Kidney (tissue), 13 donors: ENCODE measurements at regions not wholly inside any gene's neighbourhood (a gene's known extent, or its start where the extent isn't known, plus 50 kb on each side); places are given as distances from the start of the nearest gene placed in this dataset.

Experiments used
- DNase-seq, 5 donors: peaks; one replicate each; pipeline ENCODE4 v3.0.0-alpha.2; 2013 to 2020
- FAIRE-seq: peaks from 2 replicates; lab custom pipeline; 2012; peaks lifted over from hg19 to GRCh38; lab: Jason Lieb, UNC
- H3K27ac ChIP-seq, 2 donors: one replicate each; pipeline ENCODE4 v1.7.0; 2013; ENCODE audit warnings: low read depth in 2 of 2, low read length in 2 of 2, inconsistent platforms in 1 of 2
- H3K27me3 ChIP-seq: one replicate; pipeline ENCODE4 v1.7.1; 2013; ENCODE audit warnings: low read length, inconsistent platforms; ENCODE audit not compliant: control insufficient read depth, insufficient read depth
- H3K36me3 ChIP-seq, 3 donors: one replicate each; pipeline versions ENCODE4 v1.7.0 to v1.7.1; 2013; ENCODE audit warnings: low read length in 3 of 3, control low read depth in 1 of 3, inconsistent platforms in 1 of 3; ENCODE audit not compliant: insufficient read depth in 3 of 3, control insufficient read depth in 2 of 3
- H3K4me1 ChIP-seq, 3 donors: one replicate each; pipeline versions ENCODE4 v1.7.0 to v1.7.1; 2013; ENCODE audit warnings: low read length in 3 of 3, inconsistent platforms in 1 of 3, low read depth in 1 of 3; ENCODE audit not compliant: control insufficient read depth in 2 of 3, insufficient read depth in 2 of 3
- H3K4me3 ChIP-seq, 3 donors: one replicate each; pipeline versions ENCODE4 v1.7.0 to v1.8.1; 2013; ENCODE audit warnings: low read length in 3 of 3, control low read depth in 1 of 3, inconsistent platforms in 1 of 3
- H3K9ac ChIP-seq, 3 donors: one replicate each; pipeline versions ENCODE4 v1.7.0 to v1.7.1; 2013; ENCODE audit warnings: low read length in 3 of 3, control low read depth in 1 of 3, inconsistent platforms in 1 of 3
- H3K9me3 ChIP-seq, 3 donors: one replicate each; pipeline versions ENCODE4 v1.7.0 to v1.7.1; 2013; ENCODE audit warnings: low read length in 3 of 3, control low read depth in 1 of 3, inconsistent platforms in 1 of 3; ENCODE audit not compliant: control insufficient read depth in 2 of 3, insufficient read depth in 1 of 3
- CTCF ChIP-seq: IDR thresholded peaks from 3 replicates; pipeline ENCODE4 v1.5.1; 2012; ENCODE audit warnings: mild to moderate bottlenecking, moderate library complexity, borderline replicate concordance; ENCODE audit not compliant: insufficient read depth; ENCODE audit errors: extremely low read depth
- intact Hi-C: fragments of 100-400 bp; cut with DNase I; formaldehyde crosslinking; loops from one replicate; pipeline ENCODE4 v1.11.1; 2022
- donor health status: control.
- donor health status: control.
- donor health status: control.
- donor health status: control.
- donor health status: control.
- donor health status: DM: yes; HTN: yes; CAD: no.
- donor health status: Normal renal cell carcinoma (clear cell type).

- no peaks in the 10 kb centered on the region for H3K4me1 ChIP-seq
- TF ChIP-seq CTCF: no peak
- no peaks in the 10 kb centered on the region for H3K9me3 ChIP-seq
- DNase-seq (no peak), FAIRE-seq (no peak)
- H3K4me3 ChIP-seq: no peak overlapping the region
- no peak overlapping the region for H3K9ac ChIP-seq
- intact Hi-C loops: no loop called here
- no peaks in the 10 kb centered on the region for H3K36me3 ChIP-seq
- H3K27me3 ChIP-seq: no peaks in the 10 kb centered on the region
- H3K27ac ChIP-seq: no peak overlapping the region
Observed at GRCh38 chr2:166727095-166727494, 161.2 kb upstream of the XIRP2 start.

- no peaks in the 10 kb centered on the region for H3K36me3 ChIP-seq
- intact Hi-C loops: no loop called here
- no peak overlapping the region for H3K27ac ChIP-seq
- no peaks in the 10 kb centered on the region for H3K27me3 ChIP-seq
- TF ChIP-seq CTCF: no peak
- no peaks in the 10 kb centered on the region for H3K9me3 ChIP-seq
- no peak for FAIRE-seq
- H3K4me1 ChIP-seq: no peaks in the 10 kb centered on the region
- DNase-seq: peak in 1 of 5 donors; percentile 2
- no peak overlapping the region for H3K9ac ChIP-seq
- no peak overlapping the region for H3K4me3 ChIP-seq
Observed at GRCh38 chr2:166725927-166726924, 162.1 kb upstream of the XIRP2 start.

GRCh38 chr2:166716968-166717367 is 171.3 kb upstream of the XIRP2 start:
- Histone ChIP-seq H3K36me3 (no peaks in the 10 kb centered on the region), H3K9ac (no peak overlapping the region), H3K27me3 (no peaks in the 10 kb centered on the region), H3K4me3 (no peak overlapping the region), H3K27ac (no peak overlapping the region), H3K4me1 (no peaks in the 10 kb centered on the region), H3K9me3 (no peaks in the 10 kb centered on the region)
- no peak for TF ChIP-seq CTCF
- no peak for FAIRE-seq
- DNase-seq: no peak
- intact Hi-C loops: no loop called here
